Colonic mucosa (tissue), 4 donors: ENCODE measurements at regions not wholly inside any gene's neighbourhood (a gene's known extent, or its start where the extent isn't known, plus 50 kb on each side); places are given as distances from the start of the nearest gene placed in this dataset.

Experiments
- DNase-seq: peaks from one replicate; pipeline ENCODE4 v3.0.0-alpha.2; 2020
- H3K27ac ChIP-seq: fragments of 200-600 bp; one replicate; pipeline ENCODE4 v1.8.0; 2021
- H3K27me3 ChIP-seq: fragments of 200-600 bp; one replicate; pipeline ENCODE4 v1.8.0; 2021
- H3K36me3 ChIP-seq: fragments of 200-600 bp; one replicate; pipeline ENCODE4 v1.8.0; 2021
- H3K4me1 ChIP-seq: fragments of 200-600 bp; one replicate; pipeline ENCODE4 v1.8.0; 2021; ENCODE audit warnings: mild to moderate bottlenecking
- H3K4me3 ChIP-seq: fragments of 200-600 bp; one replicate; pipeline ENCODE4 v1.8.0; 2021
- H3K9ac ChIP-seq, 2 donors: one replicate each; pipeline ENCODE4 v1.7.0; 2013; ENCODE audit warnings: control low read depth in 2 of 2, low read depth in 2 of 2, low read length in 2 of 2
- H3K9me3 ChIP-seq: fragments of 200-600 bp; one replicate; pipeline ENCODE4 v1.8.0; 2021
- CTCF ChIP-seq: fragments of 200-600 bp; IDR thresholded peaks from one replicate; pipeline ENCODE4 v1.8.0; 2022; ENCODE audit warnings: antibody characterized with exemption, mild to moderate bottlenecking
- intact Hi-C: fragments of 100-400 bp; cut with DNase I; formaldehyde crosslinking; loops from one replicate; pipeline ENCODE4 v1.14.1; 2022
- donor health status: healthy.
- donor health status: DM: no; HTN: no; CAD: no.
- donor health status: DM: no; HTN: no; CAD: no.

- no peaks in the 10 kb centered on the region for H3K27me3 ChIP-seq
- H3K27ac ChIP-seq = no peak overlapping the region
- H3K9me3 ChIP-seq = no peaks in the 10 kb centered on the region
- DNase-seq = no peak
- intact Hi-C loops = no loop called here
- H3K4me1 ChIP-seq = no peaks in the 10 kb centered on the region
- H3K4me3 ChIP-seq = no peak overlapping the region
- TF ChIP-seq CTCF = no peak
- no peaks in the 10 kb centered on the region for H3K36me3 ChIP-seq
- no peak overlapping the region for H3K9ac ChIP-seq
Measured at GRCh38 chr16:51670527-51670926, 519.5 kb upstream of the SALL1 start.

GRCh38 chr16:51666821-51667220, 515.8 kb upstream of the SALL1 start:
- TF ChIP-seq CTCF = no peak
- intact Hi-C loops = no loop called here
- Histone ChIP-seq H3K27ac (no peak overlapping the region), H3K4me1 (no peaks in the 10 kb centered on the region), H3K36me3 (no peaks in the 10 kb centered on the region), H3K9me3 (no peaks in the 10 kb centered on the region), H3K4me3 (no peak overlapping the region), H3K9ac (no peak overlapping the region), H3K27me3 (no peaks in the 10 kb centered on the region)
- DNase-seq = no peak

GRCh38 chr16:51666074-51666473, 515.0 kb upstream of the SALL1 start:
- Histone ChIP-seq H3K4me3 (no peak overlapping the region), H3K4me1 (no peaks in the 10 kb centered on the region), H3K27me3 (no peaks in the 10 kb centered on the region), H3K9me3 (no peaks in the 10 kb centered on the region), H3K27ac (no peak overlapping the region), H3K9ac (no peak overlapping the region), H3K36me3 (no peaks in the 10 kb centered on the region)
- TF ChIP-seq CTCF = no peak
- intact Hi-C loops = no loop called here
- DNase-seq = no peak

- H3K27ac ChIP-seq = no peak overlapping the region
- no peak overlapping the region for H3K9ac ChIP-seq
- no peaks in the 10 kb centered on the region for H3K9me3 ChIP-seq
- no peaks in the 10 kb centered on the region for H3K4me1 ChIP-seq
- TF ChIP-seq CTCF = no peak
- no peak for DNase-seq
- no peak overlapping the region for H3K4me3 ChIP-seq
- no peaks in the 10 kb centered on the region for H3K36me3 ChIP-seq
- no peaks in the 10 kb centered on the region for H3K27me3 ChIP-seq
- intact Hi-C loops = no loop called here
Measured at GRCh38 chr16:51665436-51665998, 514.4 kb upstream of the SALL1 start.

- Histone ChIP-seq H3K4me3 (no peak overlapping the region), H3K4me1 (no peaks in the 10 kb centered on the region), H3K27ac (no peak overlapping the region), H3K9ac (no peak overlapping the region), H3K36me3 (no peaks in the 10 kb centered on the region), H3K27me3 (no peaks in the 10 kb centered on the region), H3K9me3 (no peaks in the 10 kb centered on the region)
- TF ChIP-seq CTCF = no peak
- intact Hi-C loops = no loop called here
- DNase-seq = no peak
Measured at GRCh38 chr16:51658531-51658930, 507.5 kb upstream of the SALL1 start.

GRCh38 chr16:51657848-51658247, 506.8 kb upstream of the SALL1 start:
- H3K9ac ChIP-seq = no peak overlapping the region
- no peak for DNase-seq
- H3K27me3 ChIP-seq = no peaks in the 10 kb centered on the region
- no peak for TF ChIP-seq CTCF
- no peak overlapping the region for H3K27ac ChIP-seq
- H3K4me1 ChIP-seq = no peaks in the 10 kb centered on the region
- intact Hi-C loops = no loop called here
- no peaks in the 10 kb centered on the region for H3K9me3 ChIP-seq
- no peak overlapping the region for H3K4me3 ChIP-seq
- no peaks in the 10 kb centered on the region for H3K36me3 ChIP-seq
